ENCODE measurements at regions not wholly inside any gene's neighbourhood (a gene's known extent, or its start where the extent isn't known, plus 50 kb on each side); places are given as distances from the start of the nearest gene placed in this dataset.

GRCh38 chr3:70789878-70790277 lies 477.4 kb upstream of the MDFIC2 start:
- TF ChIP-seq FOXA1 (IDR thresholded peaks at IDR 0.05) (no peak), ZBTB33 (IDR thresholded peaks at IDR 0.05) (no peak)
- no peaks in the 10 kb centered on the region for H3K4me1 ChIP-seq (ENCODE audit: control insufficient read depth in 4 of 4, insufficient read depth in 4 of 4, low read length in 3 of 4)
- no peaks in the 10 kb centered on the region for H3K9me3 ChIP-seq (ENCODE audit: control insufficient read depth in 4 of 4, low read length in 3 of 4)
- no peak overlapping the region for H3K9ac ChIP-seq (ENCODE audit: low read depth in 1 of 2, low read length in 2 of 2)
- no peak overlapping the region for H3K4me3 ChIP-seq (ENCODE audit: low read depth in 1 of 3, low read length in 3 of 3)
- no peaks in the 10 kb centered on the region for H3K27me3 ChIP-seq (ENCODE audit: control insufficient read depth in 4 of 4, insufficient read depth in 4 of 4, low read length in 3 of 4)
- WGBS: 87% methylated on average over 2 of the region's 2 CpGs
- H3K36me3 ChIP-seq (ENCODE audit: control insufficient read depth in 4 of 4, insufficient read depth in 3 of 4, low read depth in 1 of 4, low read length in 3 of 4): no peaks in the 10 kb centered on the region
- no peak overlapping the region for H3K27ac ChIP-seq (ENCODE audit: low read depth in 1 of 2, low read length in 2 of 2)
- no peak for DNase-seq (ENCODE audit: low spot score)

GRCh38 chr3:70780790-70781189 lies 468.4 kb upstream of the MDFIC2 start:
- Histone ChIP-seq H3K36me3 (ENCODE audit: control insufficient read depth in 4 of 4, insufficient read depth in 3 of 4, low read depth in 1 of 4, low read length in 3 of 4) (no peaks in the 10 kb centered on the region), H3K9ac (ENCODE audit: low read depth in 1 of 2, low read length in 2 of 2) (no peak overlapping the region), H3K4me3 (ENCODE audit: low read depth in 1 of 3, low read length in 3 of 3) (no peak overlapping the region), H3K9me3 (ENCODE audit: control insufficient read depth in 4 of 4, low read length in 3 of 4) (no peaks in the 10 kb centered on the region), H3K4me1 (ENCODE audit: control insufficient read depth in 4 of 4, insufficient read depth in 4 of 4, low read length in 3 of 4) (no peaks in the 10 kb centered on the region), H3K27ac (ENCODE audit: low read depth in 1 of 2, low read length in 2 of 2) (no peak overlapping the region), H3K27me3 (ENCODE audit: control insufficient read depth in 4 of 4, insufficient read depth in 4 of 4, low read length in 3 of 4) (peaks cover 0 to 3% (median 0%) of the 10 kb centered on the region in 4 donors)
- DNase-seq (ENCODE audit: low spot score): no peak
- TF ChIP-seq MAX (IDR thresholded peaks at IDR 0.05) (no peak), REST (IDR thresholded peaks at IDR 0.05) (no peak), FOXA2 (IDR thresholded peaks at IDR 0.05) (no peak), NR2F2 (IDR thresholded peaks at IDR 0.05) (no peak), YY1 (IDR thresholded peaks at IDR 0.05) (no peak), CTCF (IDR thresholded peaks at IDR 0.05; ENCODE audit: low read depth, low read length, missing input control) (no peak), RXRA (IDR thresholded peaks at IDR 0.05) (no peak), EGR1 (IDR thresholded peaks at IDR 0.05; ENCODE audit: low read depth in 2 of 2) (no peak), RAD21 (IDR thresholded peaks at IDR 0.05) (no peak), FOXA1 (IDR thresholded peaks at IDR 0.05) (no peak), ZBTB33 (IDR thresholded peaks at IDR 0.05) (no peak)

All from liver (tissue), 8 donors.